WTC11 (cell line): ENCODE measurements at regions not wholly inside any gene's neighbourhood (a gene's known extent, or its start where the extent isn't known, plus 50 kb on each side); places are given as distances from the start of the nearest gene placed in this dataset.

ENCODE experiments used
- ATAC-seq: fragments of 200-7000 bp; cut with Tn5 transposase; 2 replicates; pipeline ENCODE4 v1.10.0; 2021; ENCODE audit warnings: mild to moderate bottlenecking, moderate library complexity
- CTCF ChIA-PET: fragments of 300-600 bp; sonication (Branson Sonifier 250); formaldehyde crosslinking; loops from one replicate; lab custom pipeline; 2021; ENCODE audit warnings: antibody characterized with exemption; lab: Charles Lee
- POLR2A ChIA-PET: fragments of 350-600 bp; sonication (Branson Sonifier 250); formaldehyde crosslinking; loops from one replicate; lab custom pipeline; 2021; ENCODE audit warnings: antibody characterized with exemption; lab: Charles Lee
- DNase-seq: peaks from one replicate; pipeline ENCODE4 v3.0.0; 2021; ENCODE audit warnings: low spot score
- H3K27ac Mint-ChIP-seq: 2 replicates; pipeline ENCODE4 v1.8.0; 2021; ENCODE audit warnings: mixed read lengths
- H3K27me3 Mint-ChIP-seq: 2 replicates; pipeline ENCODE4 v1.8.0; 2021; ENCODE audit warnings: low read depth, mild to moderate bottlenecking, moderate library complexity, mixed read lengths
- H3K36me3 Mint-ChIP-seq: 2 replicates; pipeline ENCODE4 v1.8.0; 2021; ENCODE audit warnings: mixed read lengths
- H3K4me1 Mint-ChIP-seq: 2 replicates; pipeline ENCODE4 v1.8.0; 2022; ENCODE audit warnings: mixed read lengths
- H3K4me3 Mint-ChIP-seq: 2 replicates; pipeline ENCODE4 v1.8.0; 2021; ENCODE audit warnings: mild to moderate bottlenecking, moderate library complexity, mixed read lengths
- H3K9me3 Mint-ChIP-seq: 2 replicates; pipeline ENCODE4 v1.8.0; 2021; ENCODE audit warnings: mixed read lengths
- AR ChIP-seq: fragments of 250-450 bp; sonication (Bioruptor Pico); IDR thresholded peaks from 2 replicates; pipeline ENCODE4 v1.9.0; 2021; ENCODE audit warnings: mild to moderate bottlenecking
- ATF6 ChIP-seq: sonication (generic); formaldehyde crosslinking; IDR thresholded peaks from 2 replicates; pipeline ENCODE4 v1.8.1; 2023; ENCODE audit warnings: mild to moderate bottlenecking, missing genetic modification reagents
- EMX1 ChIP-seq: fragments of 250-450 bp; sonication (Bioruptor Pico); IDR thresholded peaks from 2 replicates; pipeline ENCODE4 v1.8.0; 2021; ENCODE audit warnings: mild to moderate bottlenecking
- FOXP1 ChIP-seq: sonication (generic); formaldehyde crosslinking; IDR thresholded peaks from 2 replicates; pipeline ENCODE4 v1.8.0; 2022; ENCODE audit warnings: missing genetic modification reagents, mild to moderate bottlenecking, moderate library complexity, borderline replicate concordance
- IRF2 ChIP-seq: sonication (generic); formaldehyde crosslinking; IDR thresholded peaks from 2 replicates; pipeline ENCODE4 v1.8.0; 2022; ENCODE audit warnings: low read depth, missing genetic modification reagents, borderline replicate concordance
- NFATC4 ChIP-seq: fragments of 250-450 bp; sonication (Bioruptor Pico); IDR thresholded peaks from 2 replicates; pipeline ENCODE4 v1.9.0; 2021; ENCODE audit warnings: mild to moderate bottlenecking
- PREB ChIP-seq: sonication (generic); formaldehyde crosslinking; IDR thresholded peaks from 2 replicates; pipeline ENCODE4 v1.8.1; 2022; ENCODE audit warnings: mild to moderate bottlenecking, missing genetic modification reagents, moderate library complexity, borderline replicate concordance
- RELA ChIP-seq: sonication (generic); formaldehyde crosslinking; IDR thresholded peaks from 2 replicates; pipeline ENCODE4 v1.8.1; 2022; ENCODE audit warnings: missing genetic modification reagents, mild to moderate bottlenecking, borderline replicate concordance
- TP53 ChIP-seq: sonication (generic); formaldehyde crosslinking; IDR thresholded peaks from 2 replicates; pipeline ENCODE4 v1.8.1; 2023; ENCODE audit warnings: mild to moderate bottlenecking, missing genetic modification reagents
- USF2 ChIP-seq: sonication (generic); formaldehyde crosslinking; IDR thresholded peaks from 2 replicates; pipeline ENCODE4 v1.8.1; 2023; ENCODE audit warnings: mild to moderate bottlenecking, missing genetic modification reagents, moderate library complexity
- ZMAT4 ChIP-seq: fragments of 250-450 bp; sonication (Bioruptor Pico); IDR thresholded peaks from 2 replicates; pipeline ENCODE4 v1.9.0; 2021; ENCODE audit warnings: mild to moderate bottlenecking
- ZNF396 ChIP-seq: fragments of 250-450 bp; sonication (Bioruptor Pico); IDR thresholded peaks from 2 replicates; pipeline ENCODE4 v1.8.0; 2021; ENCODE audit warnings: mild to moderate bottlenecking, moderate library complexity, borderline replicate concordance
- TF ChIP-seq, protein P1 (sequence below): sonication (generic); formaldehyde crosslinking; conservative IDR thresholded peaks from 2 replicates; pipeline ENCODE4 v1.8.1; 2023; ENCODE audit warnings: mild to moderate bottlenecking, low read depth, missing genetic modification reagents, moderate library complexity
- TF ChIP-seq, protein P2 (sequence below): sonication (generic); formaldehyde crosslinking; IDR thresholded peaks from 2 replicates; pipeline ENCODE4 v1.8.1; 2022; ENCODE audit warnings: missing genetic modification reagents, borderline replicate concordance
- TF ChIP-seq, protein P3 (sequence below): sonication (generic); formaldehyde crosslinking; IDR thresholded peaks from 2 replicates; pipeline ENCODE4 v1.8.1; 2023; ENCODE audit warnings: mild to moderate bottlenecking, missing genetic modification reagents, moderate library complexity
- TF ChIP-seq, protein P4 (sequence below): sonication (generic); formaldehyde crosslinking; IDR thresholded peaks from 2 replicates; pipeline ENCODE4 v1.8.0; 2022; ENCODE audit warnings: mild to moderate bottlenecking, missing genetic modification reagents

DNA sequence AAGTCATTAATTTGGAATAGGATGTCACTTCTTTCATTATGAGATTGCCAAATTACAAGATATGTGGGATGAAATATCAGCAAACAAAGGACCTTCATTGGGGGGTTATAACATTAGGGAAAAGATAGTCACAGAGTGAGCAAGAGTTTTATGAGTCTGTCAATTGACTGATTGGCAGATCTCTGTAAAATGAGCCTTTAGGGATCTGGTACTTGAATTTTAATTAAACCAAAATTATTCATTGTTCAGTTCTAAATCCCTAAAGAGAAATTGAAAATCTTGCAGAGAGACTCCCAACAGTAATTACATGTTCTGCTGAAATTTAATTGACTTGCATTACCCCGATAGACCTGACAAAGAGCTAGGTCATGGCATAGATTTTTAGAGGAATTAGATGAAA is 768.1 kb upstream of the SPRY2 start:
- Mint-ChIP-seq H3K36me3 (no peaks in the 10 kb centered on the region), H3K4me1 (0 out of 2 replicates have a peak, but pooled peaks cover 3% of the 10 kb centered on the region), H3K27me3 (no peaks in the 10 kb centered on the region)
- TF ChIP-seq, protein P1, sequence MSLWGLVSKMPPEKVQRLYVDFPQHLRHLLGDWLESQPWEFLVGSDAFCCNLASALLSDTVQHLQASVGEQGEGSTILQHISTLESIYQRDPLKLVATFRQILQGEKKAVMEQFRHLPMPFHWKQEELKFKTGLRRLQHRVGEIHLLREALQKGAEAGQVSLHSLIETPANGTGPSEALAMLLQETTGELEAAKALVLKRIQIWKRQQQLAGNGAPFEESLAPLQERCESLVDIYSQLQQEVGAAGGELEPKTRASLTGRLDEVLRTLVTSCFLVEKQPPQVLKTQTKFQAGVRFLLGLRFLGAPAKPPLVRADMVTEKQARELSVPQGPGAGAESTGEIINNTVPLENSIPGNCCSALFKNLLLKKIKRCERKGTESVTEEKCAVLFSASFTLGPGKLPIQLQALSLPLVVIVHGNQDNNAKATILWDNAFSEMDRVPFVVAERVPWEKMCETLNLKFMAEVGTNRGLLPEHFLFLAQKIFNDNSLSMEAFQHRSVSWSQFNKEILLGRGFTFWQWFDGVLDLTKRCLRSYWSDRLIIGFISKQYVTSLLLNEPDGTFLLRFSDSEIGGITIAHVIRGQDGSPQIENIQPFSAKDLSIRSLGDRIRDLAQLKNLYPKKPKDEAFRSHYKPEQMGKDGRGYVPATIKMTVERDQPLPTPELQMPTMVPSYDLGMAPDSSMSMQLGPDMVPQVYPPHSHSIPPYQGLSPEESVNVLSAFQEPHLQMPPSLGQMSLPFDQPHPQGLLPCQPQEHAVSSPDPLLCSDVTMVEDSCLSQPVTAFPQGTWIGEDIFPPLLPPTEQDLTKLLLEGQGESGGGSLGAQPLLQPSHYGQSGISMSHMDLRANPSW (CRISPR knock-in tag) = no peak
- no peak for TF ChIP-seq ZNF396 (CRISPR knock-in tag)
- TF ChIP-seq, protein P2, sequence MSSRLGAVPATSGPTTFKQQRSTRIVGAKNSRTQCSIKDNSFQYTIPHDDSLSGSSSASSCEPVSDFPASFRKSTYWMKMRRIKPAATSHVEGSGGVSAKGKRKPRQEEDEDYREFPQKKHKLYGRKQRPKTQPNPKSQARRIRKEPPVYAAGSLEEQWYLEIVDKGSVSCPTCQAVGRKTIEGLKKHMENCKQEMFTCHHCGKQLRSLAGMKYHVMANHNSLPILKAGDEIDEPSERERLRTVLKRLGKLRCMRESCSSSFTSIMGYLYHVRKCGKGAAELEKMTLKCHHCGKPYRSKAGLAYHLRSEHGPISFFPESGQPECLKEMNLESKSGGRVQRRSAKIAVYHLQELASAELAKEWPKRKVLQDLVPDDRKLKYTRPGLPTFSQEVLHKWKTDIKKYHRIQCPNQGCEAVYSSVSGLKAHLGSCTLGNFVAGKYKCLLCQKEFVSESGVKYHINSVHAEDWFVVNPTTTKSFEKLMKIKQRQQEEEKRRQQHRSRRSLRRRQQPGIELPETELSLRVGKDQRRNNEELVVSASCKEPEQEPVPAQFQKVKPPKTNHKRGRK (CRISPR knock-in tag) = no peak
- TF ChIP-seq ZMAT4 = no peak
- no peak for TF ChIP-seq TP53
- TF ChIP-seq PREB (CRISPR knock-in tag) = no peak
- TF ChIP-seq, protein P3, sequence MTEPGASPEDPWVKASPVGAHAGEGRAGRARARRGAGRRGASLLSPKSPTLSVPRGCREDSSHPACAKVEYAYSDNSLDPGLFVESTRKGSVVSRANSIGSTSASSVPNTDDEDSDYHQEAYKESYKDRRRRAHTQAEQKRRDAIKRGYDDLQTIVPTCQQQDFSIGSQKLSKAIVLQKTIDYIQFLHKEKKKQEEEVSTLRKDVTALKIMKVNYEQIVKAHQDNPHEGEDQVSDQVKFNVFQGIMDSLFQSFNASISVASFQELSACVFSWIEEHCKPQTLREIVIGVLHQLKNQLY = no peak
- TF ChIP-seq NFATC4 = no peak
- TF ChIP-seq AR (CRISPR knock-in tag) = no peak
- TF ChIP-seq EMX1 (CRISPR knock-in tag) = no peak
- no peak for TF ChIP-seq RELA (CRISPR knock-in tag)
- TF ChIP-seq FOXP1 (CRISPR knock-in tag) = no peak
- no peak for TF ChIP-seq USF2 (CRISPR knock-in tag)
- TF ChIP-seq, protein P4, sequence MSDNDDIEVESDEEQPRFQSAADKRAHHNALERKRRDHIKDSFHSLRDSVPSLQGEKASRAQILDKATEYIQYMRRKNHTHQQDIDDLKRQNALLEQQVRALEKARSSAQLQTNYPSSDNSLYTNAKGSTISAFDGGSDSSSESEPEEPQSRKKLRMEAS (CRISPR knock-in tag) = no peak
- TF ChIP-seq IRF2 = no peak
- no peak for TF ChIP-seq ATF6 (CRISPR knock-in tag)
- TF ChIP-seq, all 79 proteins: peak for 0
- ATAC-seq = no peak
- ChIA-PET CTCF (no interaction called here), POLR2A (no interaction called here)
- DNase-seq = no peak
- H3K27ac Mint-ChIP-seq = no peak overlapping the region
- no peaks in the 10 kb centered on the region for H3K9me3 Mint-ChIP-seq
- no peak overlapping the region for H3K4me3 Mint-ChIP-seq
